ENCODE measurements at regions not wholly inside any gene's neighbourhood (a gene's known extent, or its start where the extent isn't known, plus 50 kb on each side); places are given as distances from the start of the nearest gene placed in this dataset.

DNA sequence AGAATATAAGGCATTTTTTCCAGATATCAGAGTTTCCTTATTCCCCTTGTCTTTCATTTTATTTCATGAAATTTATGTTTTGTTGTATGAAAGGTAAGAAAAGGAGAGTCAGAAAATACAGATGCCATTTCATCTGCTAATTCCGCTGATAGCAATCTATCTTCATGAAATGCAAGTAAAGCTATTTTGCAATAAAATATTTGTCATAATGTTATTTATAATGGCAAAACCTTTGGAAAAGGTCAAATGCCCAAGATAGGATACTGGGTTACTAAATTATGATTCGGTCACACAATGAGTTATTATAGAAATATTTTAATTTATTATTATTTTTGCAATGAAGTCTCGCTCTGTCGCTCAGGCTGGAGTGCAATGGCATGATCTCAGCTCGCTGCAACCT is 124.2 kb downstream of the SPP2 start:
- TF ChIP-seq, protein P1, sequence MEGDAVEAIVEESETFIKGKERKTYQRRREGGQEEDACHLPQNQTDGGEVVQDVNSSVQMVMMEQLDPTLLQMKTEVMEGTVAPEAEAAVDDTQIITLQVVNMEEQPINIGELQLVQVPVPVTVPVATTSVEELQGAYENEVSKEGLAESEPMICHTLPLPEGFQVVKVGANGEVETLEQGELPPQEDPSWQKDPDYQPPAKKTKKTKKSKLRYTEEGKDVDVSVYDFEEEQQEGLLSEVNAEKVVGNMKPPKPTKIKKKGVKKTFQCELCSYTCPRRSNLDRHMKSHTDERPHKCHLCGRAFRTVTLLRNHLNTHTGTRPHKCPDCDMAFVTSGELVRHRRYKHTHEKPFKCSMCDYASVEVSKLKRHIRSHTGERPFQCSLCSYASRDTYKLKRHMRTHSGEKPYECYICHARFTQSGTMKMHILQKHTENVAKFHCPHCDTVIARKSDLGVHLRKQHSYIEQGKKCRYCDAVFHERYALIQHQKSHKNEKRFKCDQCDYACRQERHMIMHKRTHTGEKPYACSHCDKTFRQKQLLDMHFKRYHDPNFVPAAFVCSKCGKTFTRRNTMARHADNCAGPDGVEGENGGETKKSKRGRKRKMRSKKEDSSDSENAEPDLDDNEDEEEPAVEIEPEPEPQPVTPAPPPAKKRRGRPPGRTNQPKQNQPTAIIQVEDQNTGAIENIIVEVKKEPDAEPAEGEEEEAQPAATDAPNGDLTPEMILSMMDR (IDR thresholded peaks at IDR 0.05), result no peak

DNA sequence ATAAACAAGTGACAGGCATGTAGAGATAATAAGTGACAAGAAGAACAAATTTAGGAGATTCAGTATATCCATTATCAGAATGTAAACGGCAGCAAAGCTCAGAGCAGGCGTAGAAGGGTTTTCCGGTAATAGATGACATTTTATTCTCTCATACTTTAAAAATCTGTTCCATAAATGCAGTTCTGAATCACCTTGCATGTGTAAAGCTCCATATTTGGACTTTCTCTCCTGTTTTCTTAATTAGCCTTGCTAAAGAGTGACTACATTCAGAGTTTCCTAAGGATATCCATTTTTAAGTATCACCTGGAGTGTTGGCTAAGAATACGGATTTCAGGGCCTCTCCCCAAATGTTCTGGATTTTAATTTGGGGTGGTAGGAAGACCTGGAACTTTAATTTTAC is 122.0 kb downstream of the SPP2 start:
- TF ChIP-seq, protein P1 (IDR thresholded peaks at IDR 0.05), result no peak

DNA sequence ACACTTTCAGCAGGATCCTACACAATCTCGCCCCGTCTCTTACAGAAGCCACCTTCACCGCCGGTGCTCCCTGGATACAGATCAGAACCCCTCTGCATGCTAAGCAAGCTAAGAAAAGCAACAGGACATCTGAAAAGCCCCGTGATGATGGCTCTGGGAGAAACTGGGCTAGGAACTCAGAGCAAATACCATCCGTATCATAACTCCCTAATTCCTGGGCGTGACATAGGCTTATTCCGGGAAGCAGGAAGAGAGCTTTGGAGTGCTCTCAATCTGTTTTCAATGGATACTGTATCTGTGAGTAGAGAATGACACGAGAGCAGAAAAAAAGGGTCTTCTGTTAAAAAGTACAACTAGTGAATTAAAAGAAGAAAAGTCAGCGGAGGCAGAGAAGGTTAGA is 121.6 kb downstream of the SPP2 start:
- TF ChIP-seq, protein P1 (IDR thresholded peaks at IDR 0.05), result no peak

DNA sequence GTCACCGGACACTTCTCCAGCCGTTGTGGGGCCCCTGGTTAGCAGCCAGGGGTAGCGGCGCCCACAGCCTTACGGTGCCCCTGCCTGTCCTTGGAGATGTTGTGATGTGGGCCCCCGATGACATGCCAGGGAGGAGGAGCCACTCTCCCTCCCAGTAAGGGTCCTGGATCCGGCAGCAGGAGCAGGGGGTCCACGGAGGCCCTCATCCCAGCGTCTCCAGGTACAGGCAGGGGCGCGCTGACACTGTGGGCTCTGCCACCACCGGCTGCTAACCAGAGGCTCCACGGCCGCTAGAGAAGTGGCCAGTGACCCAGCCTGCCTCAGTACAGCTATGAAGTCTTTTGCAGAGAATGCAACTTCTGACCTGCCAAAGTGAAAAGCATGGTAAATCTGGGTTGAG is 121.2 kb downstream of the SPP2 start:
- TF ChIP-seq, protein P1 (IDR thresholded peaks at IDR 0.05), result no peak

DNA sequence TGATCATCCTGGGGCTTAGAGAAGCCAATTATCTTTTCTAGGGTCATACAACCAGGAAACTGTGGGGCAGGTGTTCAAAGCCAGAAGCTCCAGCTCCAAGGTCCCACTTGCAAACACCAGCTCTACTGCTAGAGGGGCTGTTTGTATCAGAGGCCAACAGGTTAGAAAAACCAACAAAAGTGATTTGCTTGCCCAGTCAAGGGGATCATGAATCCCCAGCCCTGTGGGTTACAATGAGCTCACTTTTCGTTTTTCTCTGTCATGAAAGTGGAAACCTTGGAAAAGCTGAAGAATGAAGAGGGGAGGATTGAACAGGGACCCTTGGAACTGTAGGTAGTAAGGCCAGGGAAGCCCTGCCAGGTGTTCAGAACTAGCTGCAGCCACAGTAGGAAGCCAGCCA is 119.2 kb downstream of the SPP2 start:
- TF ChIP-seq, protein P1 (IDR thresholded peaks at IDR 0.05), result no peak

DNA sequence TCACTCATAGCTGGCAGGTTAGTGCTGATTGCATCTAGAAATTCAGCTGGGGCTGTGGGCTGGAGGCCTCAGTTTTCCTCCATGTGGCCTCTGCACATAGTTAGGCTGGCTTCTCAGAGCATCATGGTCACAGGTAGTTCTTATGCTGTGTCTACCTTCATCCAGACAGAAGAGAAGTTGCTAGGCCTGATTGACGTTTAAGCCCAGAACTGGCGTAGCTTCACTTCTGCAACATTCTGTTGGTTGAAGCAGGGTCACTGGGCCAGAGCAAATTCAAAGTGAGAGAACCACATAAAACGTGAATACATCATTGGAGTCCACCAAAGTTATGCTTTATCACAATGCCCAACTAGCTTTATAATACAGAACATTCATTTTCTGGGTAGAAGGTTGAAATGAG is 116.0 kb downstream of the SPP2 start:
- TF ChIP-seq, protein P1 (IDR thresholded peaks at IDR 0.05), result no peak

DNA sequence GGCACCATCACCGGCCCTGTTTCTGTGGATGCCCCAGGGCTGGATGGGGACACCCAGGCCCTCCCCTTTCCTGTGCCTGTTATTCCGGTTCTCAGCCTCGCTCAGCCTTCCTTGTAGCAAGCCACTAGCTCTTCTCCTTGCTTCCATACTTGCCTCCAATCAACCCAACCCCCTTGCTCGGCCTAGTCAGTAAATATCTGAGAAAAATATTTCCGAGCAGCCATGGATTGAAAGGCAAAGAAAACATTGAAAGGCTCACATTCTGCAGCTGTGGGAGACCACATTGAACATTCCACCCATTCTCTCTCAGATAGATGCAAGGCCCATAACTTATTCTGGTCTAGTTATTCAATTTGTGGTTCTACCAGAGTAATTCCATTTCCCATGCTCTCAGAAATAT is 114.9 kb downstream of the SPP2 start:
- TF ChIP-seq, protein P1 (IDR thresholded peaks at IDR 0.05), result no peak
